HepG2 (cell line): ENCODE measurements at regions not wholly inside any gene's neighbourhood (a gene's known extent, or its start where the extent isn't known, plus 50 kb on each side); places are given as distances from the start of the nearest gene placed in this dataset.

Experiments used
- ATAD3A ChIP-seq: sonication (generic); formaldehyde crosslinking; IDR thresholded peaks from 2 replicates; pipeline ENCODE4 v1.4.0; 2020; ENCODE audit warnings: missing genetic modification reagents
- HNF1B ChIP-seq: sonication (generic); formaldehyde crosslinking; IDR thresholded peaks from 2 replicates; pipeline ENCODE4 v1.5.1; 2020; ENCODE audit warnings: mild to moderate bottlenecking, moderate library complexity, missing genetic modification reagents
- JUN ChIP-seq: sonication (generic); formaldehyde crosslinking; IDR thresholded peaks from 2 replicates; pipeline ENCODE4 v1.4.0; 2020; ENCODE audit warnings: mild to moderate bottlenecking, missing genetic modification reagents
- KIAA2018 ChIP-seq: sonication (generic); formaldehyde crosslinking; IDR thresholded peaks from 2 replicates; pipeline ENCODE4 v1.5.0; 2020; ENCODE audit warnings: mild to moderate bottlenecking, missing genetic modification reagents, borderline replicate concordance
- PLSCR1 ChIP-seq: sonication (generic); formaldehyde crosslinking; IDR thresholded peaks from 2 replicates; pipeline ENCODE4 v1.5.0; 2020; ENCODE audit warnings: missing genetic modification reagents, mild to moderate bottlenecking, borderline replicate concordance
- SOX5 ChIP-seq: IDR thresholded peaks from 2 replicates; pipeline ENCODE4 v1.6.1; 2016; ENCODE audit warnings: borderline replicate concordance
- ZNF724P ChIP-seq: sonication (generic); formaldehyde crosslinking; IDR thresholded peaks from 2 replicates; pipeline ENCODE4 v1.8.0; 2022; ENCODE audit warnings: missing genetic modification reagents, borderline replicate concordance
- ZNF777 ChIP-seq: sonication (generic); formaldehyde crosslinking; IDR thresholded peaks from 2 replicates; pipeline ENCODE4 v1.4.0; 2020; ENCODE audit warnings: missing genetic modification reagents
- ZNF841 ChIP-seq: sonication (generic); formaldehyde crosslinking; IDR thresholded peaks from 2 replicates; pipeline ENCODE4 v1.8.1; 2023; ENCODE audit warnings: missing genetic modification reagents, borderline replicate concordance

GRCh38 chrX:4005281-4005680 is 291.8 kb upstream of the PRKX start (continued):
- no peak for TF ChIP-seq KIAA2018 (CRISPR knock-in tag)
- no peak for TF ChIP-seq ZNF841
- no peak for TF ChIP-seq HNF1B (CRISPR knock-in tag)
- no peak for TF ChIP-seq PLSCR1 (CRISPR knock-in tag)
- TF ChIP-seq ZNF724P (CRISPR knock-in tag), result no peak
- TF ChIP-seq ATAD3A (CRISPR knock-in tag), result no peak
- no peak for TF ChIP-seq JUN (CRISPR knock-in tag)
- no peak for TF ChIP-seq ZNF777 (CRISPR knock-in tag)
- no peak for TF ChIP-seq SOX5 (CRISPR knock-in tag)
- TF ChIP-seq, all 625 proteins: peak for 0
